GM12878 (cell line): ENCODE measurements at regions not wholly inside any gene's neighbourhood (a gene's known extent, or its start where the extent isn't known, plus 50 kb on each side); places are given as distances from the start of the nearest gene placed in this dataset.
A peak's percentile ranks its signal among the peaks of the same experiment; 100 is the strongest.

Source experiments
- EGR1 ChIP-seq, 2 experiments: IDR thresholded peaks; 1 replicate in 1 of 2; 2 replicates in 1 of 2; pipeline ENCODE4 v1.6.1; 2011 to 2012; ENCODE audit warnings: low read depth in 2 of 2, low read length in 2 of 2, borderline replicate concordance in 1 of 2, mild to moderate bottlenecking in 1 of 2, moderate library complexity in 1 of 2
- EZH2 ChIP-seq: IDR thresholded peaks from 2 replicates; pipeline ENCODE4 v1.6.1; 2012; ENCODE audit warnings: low read depth, mild to moderate bottlenecking, control low read depth, inconsistent platforms, low read length, borderline replicate concordance; ENCODE audit not compliant: control insufficient read depth
- FOXM1 ChIP-seq: IDR thresholded peaks from 2 replicates; pipeline ENCODE4 v1.6.1; 2012; ENCODE audit warnings: low read depth, mild to moderate bottlenecking, inconsistent platforms, low read length, moderate library complexity
- GABPA ChIP-seq: IDR thresholded peaks from 2 replicates; pipeline ENCODE4 v1.6.1; 2014; ENCODE audit warnings: antibody characterized with exemption, low read depth, mild to moderate bottlenecking, inconsistent platforms
- JUNB ChIP-seq: IDR thresholded peaks from 2 replicates; pipeline ENCODE4 v1.6.1; 2016; ENCODE audit warnings: antibody characterized with exemption, mild to moderate bottlenecking
- SUPT20H ChIP-seq: IDR thresholded peaks from 2 replicates; pipeline ENCODE4 v1.6.1; 2011; ENCODE audit warnings: low read depth, mild to moderate bottlenecking, low read length, moderate library complexity, borderline replicate concordance; ENCODE audit not compliant: control insufficient read depth
- TAF1 ChIP-seq: IDR thresholded peaks from 2 replicates; pipeline ENCODE4 v1.6.1; 2011; ENCODE audit warnings: mild to moderate bottlenecking, low read depth, low read length, borderline replicate concordance
- TF ChIP-seq, protein P1 (sequence below), 3 experiments: IDR thresholded peaks in 2 of 3; conservative IDR thresholded peaks in 1 of 3; 2 replicates each; pipeline ENCODE4 v1.5.1; 2011; ENCODE audit warnings: low read depth in 3 of 3, low read length in 3 of 3, mild to moderate bottlenecking in 3 of 3, control low read depth in 2 of 3, moderate library complexity in 2 of 3, inconsistent platforms in 1 of 3, mixed read lengths in 1 of 3; ENCODE audit not compliant: control insufficient read depth in 2 of 3, insufficient read depth in 1 of 3; ENCODE audit errors: extremely low read depth in 1 of 3

DNA sequence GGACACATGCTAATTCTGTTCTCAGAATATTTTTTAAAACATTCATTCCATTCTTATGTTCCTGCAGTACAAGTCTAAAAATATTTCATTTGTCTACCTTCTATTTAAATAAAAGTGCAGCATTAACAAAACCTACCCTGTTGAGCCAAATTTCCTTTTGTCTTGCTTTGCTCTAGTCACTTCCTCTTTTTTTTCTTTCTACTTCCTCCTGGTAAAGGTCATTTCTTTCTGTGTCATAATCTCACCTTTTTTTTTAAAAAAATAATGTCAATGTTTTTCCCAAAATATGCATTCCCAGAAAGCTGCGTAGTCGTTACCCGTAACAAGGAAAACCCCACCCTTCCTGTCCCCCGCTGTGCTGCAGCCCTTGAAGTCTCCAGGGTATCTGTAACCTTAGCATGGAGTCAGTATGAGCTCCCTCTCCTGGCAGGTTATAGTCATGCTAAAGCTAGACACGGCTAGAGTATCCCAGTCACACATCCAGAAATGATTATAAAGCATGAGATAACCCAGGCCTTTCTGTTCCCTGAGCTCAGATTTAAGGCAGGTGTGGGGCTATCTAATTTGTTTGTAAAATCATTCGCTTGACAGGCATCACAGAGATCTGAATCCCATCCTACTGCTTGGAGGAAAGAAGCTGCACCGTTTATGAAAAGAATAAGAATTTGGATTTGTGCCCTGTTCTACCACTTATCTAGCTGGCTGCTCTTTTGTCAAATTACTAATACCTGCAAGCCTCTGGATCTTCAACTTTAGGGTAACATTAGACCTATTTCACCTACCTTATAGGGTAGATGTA, 51.1 kb upstream of the EED start:
- peak; percentile 46 for TF ChIP-seq JUNB
- TF ChIP-seq EGR1 (IDR thresholded peaks at IDR 0.05; ENCODE audit: borderline replicate concordance in 1 of 2, low read depth in 2 of 2, low read length in 2 of 2) = no peak
- TF ChIP-seq EZH2 = no peak
- TF ChIP-seq TAF1 = no peak
- TF ChIP-seq, protein P1, sequence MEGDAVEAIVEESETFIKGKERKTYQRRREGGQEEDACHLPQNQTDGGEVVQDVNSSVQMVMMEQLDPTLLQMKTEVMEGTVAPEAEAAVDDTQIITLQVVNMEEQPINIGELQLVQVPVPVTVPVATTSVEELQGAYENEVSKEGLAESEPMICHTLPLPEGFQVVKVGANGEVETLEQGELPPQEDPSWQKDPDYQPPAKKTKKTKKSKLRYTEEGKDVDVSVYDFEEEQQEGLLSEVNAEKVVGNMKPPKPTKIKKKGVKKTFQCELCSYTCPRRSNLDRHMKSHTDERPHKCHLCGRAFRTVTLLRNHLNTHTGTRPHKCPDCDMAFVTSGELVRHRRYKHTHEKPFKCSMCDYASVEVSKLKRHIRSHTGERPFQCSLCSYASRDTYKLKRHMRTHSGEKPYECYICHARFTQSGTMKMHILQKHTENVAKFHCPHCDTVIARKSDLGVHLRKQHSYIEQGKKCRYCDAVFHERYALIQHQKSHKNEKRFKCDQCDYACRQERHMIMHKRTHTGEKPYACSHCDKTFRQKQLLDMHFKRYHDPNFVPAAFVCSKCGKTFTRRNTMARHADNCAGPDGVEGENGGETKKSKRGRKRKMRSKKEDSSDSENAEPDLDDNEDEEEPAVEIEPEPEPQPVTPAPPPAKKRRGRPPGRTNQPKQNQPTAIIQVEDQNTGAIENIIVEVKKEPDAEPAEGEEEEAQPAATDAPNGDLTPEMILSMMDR (IDR thresholded peaks at IDR 0.05 in 2 of 3, conservative IDR thresholded peaks at IDR 0.05 in 1 of 3; ENCODE audit: control insufficient read depth in 2 of 3, extremely low read depth in 1 of 3, insufficient read depth in 1 of 3, low read depth in 3 of 3, low read length in 3 of 3) = peak; percentile 65 to 83 (median 76)
- peak; percentile 82 for TF ChIP-seq GABPA
- TF ChIP-seq FOXM1 = peak; percentile 82
- TF ChIP-seq SUPT20H = no peak
